HEK293 (cell line): ENCODE measurements at regions not wholly inside any gene's neighbourhood (a gene's known extent, or its start where the extent isn't known, plus 50 kb on each side); places are given as distances from the start of the nearest gene placed in this dataset.

Experiments
- CTCF ChIA-PET: fragments of 350-600 bp; formaldehyde crosslinking; extraction: SDS; loops from one replicate; lab custom pipeline; 2021; ENCODE audit warnings: antibody characterized with exemption; lab: Yijun Ruan, JAX
- POLR2A ChIA-PET: fragments of 300-600 bp; formaldehyde crosslinking; extraction: SDS; loops from one replicate; lab custom pipeline; 2020; ENCODE audit warnings: antibody characterized with exemption, inconsistent platforms; lab: Yijun Ruan, JAX
- H3K27ac ChIP-seq: fragments of 200-500 bp; sonication (Bioruptor generic); 2 replicates; pipeline ENCODE4 v1.5.1; 2014; ENCODE audit warnings: low read depth, low read length, control low read depth, inconsistent platforms; ENCODE audit errors: extremely low read depth
- H3K36me3 ChIP-seq, 2 experiments: fragments of 200-500 bp in 1 of 2; sonication (Bioruptor generic) in 1 of 2; 1 replicate in 1 of 2; 2 replicates in 1 of 2; pipeline ENCODE4 v1.5.1; 2014 to 2017; ENCODE audit warnings: inconsistent platforms in 2 of 2, low read length in 2 of 2; ENCODE audit not compliant: control insufficient read depth in 2 of 2, insufficient read depth in 1 of 2
- H3K4me1 ChIP-seq: fragments of 200-500 bp; sonication (Bioruptor generic); 2 replicates; pipeline ENCODE4 v1.5.1; 2014; ENCODE audit warnings: mild to moderate bottlenecking, low read length, inconsistent platforms; ENCODE audit not compliant: control insufficient read depth, insufficient read depth
- H3K4me3 ChIP-seq: 2 replicates; pipeline ENCODE4 v1.5.1; 2011; ENCODE audit warnings: low read depth, mild to moderate bottlenecking, control low read depth, low read length, moderate library complexity
- H3K9me3 ChIP-seq: fragments of 200-500 bp; sonication (Bioruptor generic); 2 replicates; pipeline ENCODE4 v1.5.1; 2014; ENCODE audit warnings: low read depth, low read length, inconsistent platforms; ENCODE audit not compliant: control insufficient read depth, insufficient read depth
- BCL11B ChIP-seq: fragments of 450-650 bp; formaldehyde crosslinking; IDR thresholded peaks from 2 replicates; pipeline ENCODE4 v1.5.1; 2016; ENCODE audit warnings: low read depth, missing biosample characterization, missing genetic modification characterization
- GLI4 ChIP-seq: fragments of 450-650 bp; formaldehyde crosslinking; IDR thresholded peaks from 2 replicates; pipeline ENCODE4 v1.5.1; 2016; ENCODE audit warnings: missing biosample characterization, missing genetic modification characterization
- GLIS1 ChIP-seq: fragments of 450-650 bp; formaldehyde crosslinking; IDR thresholded peaks from 2 replicates; pipeline ENCODE4 v1.5.1; 2016; ENCODE audit warnings: missing biosample characterization, missing genetic modification characterization
- INSM2 ChIP-seq: fragments of 450-650 bp; formaldehyde crosslinking; IDR thresholded peaks from 2 replicates; pipeline ENCODE4 v1.5.1; 2016; ENCODE audit warnings: missing biosample characterization, missing genetic modification characterization
- SALL2 ChIP-seq: fragments of 450-650 bp; formaldehyde crosslinking; IDR thresholded peaks from 2 replicates; pipeline ENCODE4 v1.5.0; 2017; ENCODE audit warnings: missing biosample characterization, mild to moderate bottlenecking, missing genetic modification characterization, borderline replicate concordance
- YY2 ChIP-seq: fragments of 450-650 bp; formaldehyde crosslinking; IDR thresholded peaks from 2 replicates; pipeline ENCODE4 v1.5.1; 2016; ENCODE audit warnings: missing biosample characterization, missing genetic modification characterization
- ZBTB26 ChIP-seq: fragments of 450-650 bp; formaldehyde crosslinking; optimal IDR thresholded peaks from 2 replicates; pipeline ENCODE3; 2016; ENCODE audit warnings: missing biosample characterization, mild to moderate bottlenecking, missing genetic modification characterization
- ZBTB49 ChIP-seq: fragments of 450-650 bp; formaldehyde crosslinking; IDR thresholded peaks from 2 replicates; pipeline ENCODE4 v1.5.1; 2016; ENCODE audit warnings: missing biosample characterization, missing genetic modification characterization, low read depth
- ZFHX2 ChIP-seq: fragments of 450-650 bp; formaldehyde crosslinking; conservative IDR thresholded peaks from 2 replicates; pipeline ENCODE4 v1.5.1; 2016; ENCODE audit warnings: missing biosample characterization, missing genetic modification characterization
- ZFP3 ChIP-seq: fragments of 450-650 bp; formaldehyde crosslinking; IDR thresholded peaks from 2 replicates; pipeline ENCODE4 v1.5.1; 2016; ENCODE audit warnings: low read depth, missing biosample characterization, missing genetic modification characterization
- ZNF112 ChIP-seq: fragments of 450-650 bp; formaldehyde crosslinking; IDR thresholded peaks from 2 replicates; pipeline ENCODE4 v1.5.0; 2017; ENCODE audit warnings: missing biosample characterization, missing genetic modification characterization
- ZNF26 ChIP-seq: fragments of 450-650 bp; formaldehyde crosslinking; IDR thresholded peaks from 2 replicates; pipeline ENCODE4 v1.5.1; 2016; ENCODE audit warnings: missing biosample characterization, missing genetic modification characterization
- ZNF274 ChIP-seq, 2 experiments: fragments of 200-500 bp in 1 of 2; fragments of 450-650 bp in 1 of 2; sonication (Bioruptor generic) in 1 of 2; formaldehyde crosslinking in 1 of 2; IDR thresholded peaks; 2 replicates each; pipeline versions ENCODE4 v1.5.1 to v1.6.1; 2014 to 2016; ENCODE audit warnings: borderline replicate concordance in 1 of 2, inconsistent platforms in 1 of 2, low read length in 1 of 2, missing biosample characterization in 1 of 2, missing genetic modification characterization in 1 of 2
- ZNF292 ChIP-seq: fragments of 450-650 bp; formaldehyde crosslinking; IDR thresholded peaks from 2 replicates; pipeline ENCODE4 v1.5.1; 2016; ENCODE audit warnings: low read depth, missing biosample characterization, missing genetic modification characterization, borderline replicate concordance
- ZNF302 ChIP-seq: fragments of 450-650 bp; formaldehyde crosslinking; IDR thresholded peaks from 2 replicates; pipeline ENCODE4 v1.5.1; 2016; ENCODE audit warnings: missing biosample characterization, missing genetic modification characterization, low read depth
- ZNF341 ChIP-seq: fragments of 450-650 bp; formaldehyde crosslinking; IDR thresholded peaks from 2 replicates; pipeline ENCODE4; 2016; ENCODE audit warnings: low read depth, missing biosample characterization, missing genetic modification characterization
- ZNF350 ChIP-seq: fragments of 450-650 bp; formaldehyde crosslinking; IDR thresholded peaks from 2 replicates; pipeline ENCODE4 v1.5.0; 2017; ENCODE audit warnings: missing biosample characterization, mild to moderate bottlenecking, missing genetic modification characterization
- ZNF473 ChIP-seq: fragments of 450-650 bp; formaldehyde crosslinking; IDR thresholded peaks from 2 replicates; pipeline ENCODE4 v1.5.1; 2017; ENCODE audit warnings: missing biosample characterization, missing genetic modification characterization
- ZNF521 ChIP-seq: fragments of 450-650 bp; formaldehyde crosslinking; IDR thresholded peaks from 2 replicates; pipeline ENCODE4 v1.5.1; 2017; ENCODE audit warnings: missing biosample characterization, mild to moderate bottlenecking, missing genetic modification characterization
- ZNF561 ChIP-seq: fragments of 450-650 bp; IDR thresholded peaks from 2 replicates; pipeline ENCODE4 v1.5.1; 2018; ENCODE audit warnings: missing biosample characterization, missing genetic modification characterization, borderline replicate concordance
- ZNF571 ChIP-seq: fragments of 450-650 bp; formaldehyde crosslinking; IDR thresholded peaks from 2 replicates; pipeline ENCODE4 v1.5.0; 2017; ENCODE audit warnings: missing biosample characterization, missing genetic modification characterization
- ZNF624 ChIP-seq: fragments of 450-650 bp; formaldehyde crosslinking; IDR thresholded peaks from 2 replicates; pipeline ENCODE4 v1.5.1; 2017; ENCODE audit warnings: missing biosample characterization, missing genetic modification characterization
- ZNF658 ChIP-seq: fragments of 450-650 bp; formaldehyde crosslinking; IDR thresholded peaks from 2 replicates; pipeline ENCODE4; 2016; ENCODE audit warnings: missing biosample characterization, missing genetic modification characterization
- ZNF704 ChIP-seq: fragments of 450-650 bp; formaldehyde crosslinking; IDR thresholded peaks from 2 replicates; pipeline ENCODE4 v1.5.1; 2016; ENCODE audit warnings: missing biosample characterization, missing genetic modification characterization
- ZNF707 ChIP-seq: fragments of 450-650 bp; formaldehyde crosslinking; IDR thresholded peaks from 2 replicates; pipeline ENCODE4 v1.5.1; 2016; ENCODE audit warnings: missing biosample characterization, missing genetic modification characterization
- ZNF776 ChIP-seq: fragments of 450-650 bp; formaldehyde crosslinking; IDR thresholded peaks from 2 replicates; pipeline ENCODE4 v1.5.0; 2017; ENCODE audit warnings: missing biosample characterization, missing genetic modification characterization, borderline replicate concordance
- ZNF843 ChIP-seq: fragments of 450-650 bp; formaldehyde crosslinking; IDR thresholded peaks from 2 replicates; pipeline ENCODE4 v1.5.1; 2016; ENCODE audit warnings: missing biosample characterization, missing genetic modification characterization

- no peaks in the 10 kb centered on the region for H3K9me3 ChIP-seq
- ChIA-PET CTCF (no interaction called here), POLR2A (no interaction called here)
- H3K27ac ChIP-seq = no peak overlapping the region
- H3K4me1 ChIP-seq = no peaks in the 10 kb centered on the region
- no peak for TF ChIP-seq SALL2
- no peak for TF ChIP-seq YY2 (tag by site-specific recombination)
- TF ChIP-seq ZNF521 = no peak
- TF ChIP-seq BCL11B (tag by site-specific recombination) = no peak
- no peak for TF ChIP-seq ZNF561
- TF ChIP-seq ZFP3 (tag by site-specific recombination) = no peak
- no peak for TF ChIP-seq ZNF341 (tag by site-specific recombination)
- no peak for TF ChIP-seq GLIS1
- no peak for TF ChIP-seq ZNF26 (tag by site-specific recombination)
- no peak for TF ChIP-seq ZNF473 (tag by site-specific recombination)
- H3K36me3 ChIP-seq = no peaks in the 10 kb centered on the region
- H3K4me3 ChIP-seq = no peak overlapping the region
Measured at GRCh38 chr18:75875559-75875958, 448.1 kb upstream of the SMIM21 start.

GRCh38 chr18:75874401-75875089, 447.0 kb upstream of the SMIM21 start:
- H3K9me3 ChIP-seq = no peaks in the 10 kb centered on the region
- no peak overlapping the region for H3K27ac ChIP-seq
- no peaks in the 10 kb centered on the region for H3K36me3 ChIP-seq
- ChIA-PET POLR2A (no interaction called here), CTCF (no interaction called here)
- no peak overlapping the region for H3K4me3 ChIP-seq
- H3K4me1 ChIP-seq = no peaks in the 10 kb centered on the region
- TF ChIP-seq ZNF843 (tag by site-specific recombination) (no peak), ZNF350 (tag by site-specific recombination) (no peak), ZNF274 (IDR thresholded peaks at IDR 0.05; ENCODE audit: low read length) (no peak), ZNF274 (tag by site-specific recombination; IDR thresholded peaks at IDR 0.05; ENCODE audit: borderline replicate concordance) (no peak), ZBTB26 (no peak), ZNF776 (tag by site-specific recombination) (no peak), INSM2 (tag by site-specific recombination) (no peak), ZNF302 (no peak), ZNF704 (tag by site-specific recombination) (no peak), ZNF571 (no peak), ZNF292 (tag by site-specific recombination) (no peak), ZFHX2 (tag by site-specific recombination) (no peak), ZNF658 (tag by site-specific recombination) (no peak), ZNF624 (tag by site-specific recombination) (no peak), ZNF707 (no peak), ZBTB49 (tag by site-specific recombination) (no peak), ZNF112 (no peak), GLI4 (tag by site-specific recombination) (no peak)
